IMR-90 (cell line): ENCODE measurements at regions not wholly inside any gene's neighbourhood (a gene's known extent, or its start where the extent isn't known, plus 50 kb on each side); places are given as distances from the start of the nearest gene placed in this dataset.

ENCODE experiments used
- FOS ChIP-seq: fragments of 150-350 bp; IDR thresholded peaks from 2 replicates; pipeline ENCODE4 v1.6.1; 2016; ENCODE audit warnings: low read depth, low read length
- MXI1 ChIP-seq: IDR thresholded peaks from 2 replicates; pipeline ENCODE4 v1.6.1; 2012; ENCODE audit warnings: low read depth, mild to moderate bottlenecking, low read length, moderate library complexity, borderline replicate concordance
- POLR2A ChIP-seq: IDR thresholded peaks from 2 replicates; pipeline ENCODE4 v1.6.1; 2012; ENCODE audit warnings: mild to moderate bottlenecking, low read depth, low read length
- RCOR1 ChIP-seq: IDR thresholded peaks from 2 replicates; pipeline ENCODE4 v1.6.1; 2012; ENCODE audit warnings: mild to moderate bottlenecking, low read length, improper control_type of control experiment; ENCODE audit not compliant: insufficient replicate concordance
- TF ChIP-seq, protein P1 (sequence below): fragments of 150-350 bp; IDR thresholded peaks from 2 replicates; pipeline ENCODE4 v1.6.1; 2016; ENCODE audit warnings: low read depth, mild to moderate bottlenecking, low read length, moderate library complexity, borderline replicate concordance
- TF ChIP-seq, protein P2 (sequence below): conservative IDR thresholded peaks from 2 replicates; pipeline ENCODE4 v1.5.1; 2012; ENCODE audit warnings: mild to moderate bottlenecking, low read depth, low read length, improper control_type of control experiment

DNA sequence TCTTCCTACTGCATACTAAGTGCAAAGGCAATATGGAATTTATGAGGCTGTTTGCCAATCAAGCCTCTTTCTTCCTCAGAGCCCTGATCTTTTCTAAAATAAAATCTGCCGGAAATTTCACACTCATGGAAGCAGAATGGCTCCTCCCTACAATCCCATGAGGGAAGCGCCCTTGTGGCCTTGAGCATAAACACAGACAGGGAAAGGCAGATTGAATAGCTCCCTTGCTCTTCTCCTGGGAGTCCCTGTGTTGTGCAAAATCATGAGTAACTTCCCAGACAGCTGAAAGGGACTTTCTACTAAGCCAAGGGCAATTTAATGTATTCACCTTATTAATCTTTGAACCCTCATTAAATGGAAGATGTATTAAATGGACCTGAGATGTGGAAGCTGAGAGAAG is 226.1 kb upstream of the PIK3R1 start:
- TF ChIP-seq MXI1 (no peak), FOS (no peak), POLR2A (no peak), RCOR1 (no peak)
- TF ChIP-seq, protein P1, sequence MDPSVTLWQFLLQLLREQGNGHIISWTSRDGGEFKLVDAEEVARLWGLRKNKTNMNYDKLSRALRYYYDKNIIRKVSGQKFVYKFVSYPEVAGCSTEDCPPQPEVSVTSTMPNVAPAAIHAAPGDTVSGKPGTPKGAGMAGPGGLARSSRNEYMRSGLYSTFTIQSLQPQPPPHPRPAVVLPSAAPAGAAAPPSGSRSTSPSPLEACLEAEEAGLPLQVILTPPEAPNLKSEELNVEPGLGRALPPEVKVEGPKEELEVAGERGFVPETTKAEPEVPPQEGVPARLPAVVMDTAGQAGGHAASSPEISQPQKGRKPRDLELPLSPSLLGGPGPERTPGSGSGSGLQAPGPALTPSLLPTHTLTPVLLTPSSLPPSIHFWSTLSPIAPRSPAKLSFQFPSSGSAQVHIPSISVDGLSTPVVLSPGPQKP = no peak
- TF ChIP-seq, protein P2, sequence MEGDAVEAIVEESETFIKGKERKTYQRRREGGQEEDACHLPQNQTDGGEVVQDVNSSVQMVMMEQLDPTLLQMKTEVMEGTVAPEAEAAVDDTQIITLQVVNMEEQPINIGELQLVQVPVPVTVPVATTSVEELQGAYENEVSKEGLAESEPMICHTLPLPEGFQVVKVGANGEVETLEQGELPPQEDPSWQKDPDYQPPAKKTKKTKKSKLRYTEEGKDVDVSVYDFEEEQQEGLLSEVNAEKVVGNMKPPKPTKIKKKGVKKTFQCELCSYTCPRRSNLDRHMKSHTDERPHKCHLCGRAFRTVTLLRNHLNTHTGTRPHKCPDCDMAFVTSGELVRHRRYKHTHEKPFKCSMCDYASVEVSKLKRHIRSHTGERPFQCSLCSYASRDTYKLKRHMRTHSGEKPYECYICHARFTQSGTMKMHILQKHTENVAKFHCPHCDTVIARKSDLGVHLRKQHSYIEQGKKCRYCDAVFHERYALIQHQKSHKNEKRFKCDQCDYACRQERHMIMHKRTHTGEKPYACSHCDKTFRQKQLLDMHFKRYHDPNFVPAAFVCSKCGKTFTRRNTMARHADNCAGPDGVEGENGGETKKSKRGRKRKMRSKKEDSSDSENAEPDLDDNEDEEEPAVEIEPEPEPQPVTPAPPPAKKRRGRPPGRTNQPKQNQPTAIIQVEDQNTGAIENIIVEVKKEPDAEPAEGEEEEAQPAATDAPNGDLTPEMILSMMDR = no peak
